OCI-M2 (cell line): ENCODE measurements at regions not wholly inside any gene's neighbourhood (a gene's known extent, or its start where the extent isn't known, plus 50 kb on each side); places are given as distances from the start of the nearest gene placed in this dataset.

Source experiments
- DNase-seq: peaks from one replicate; lab custom pipeline; 2025; ENCODE audit not compliant: unreplicated experiment; lab: John Stamatoyannopoulos, UW

GRCh38 chr21:41689289-41689583 lies 77.6 kb downstream of the RIPK4 start:
- DNase-seq, result no peak

- no peak for DNase-seq
These were observed 79.2 kb downstream of the RIPK4 start for GRCh38 chr21:41687633-41688032.

DNA sequence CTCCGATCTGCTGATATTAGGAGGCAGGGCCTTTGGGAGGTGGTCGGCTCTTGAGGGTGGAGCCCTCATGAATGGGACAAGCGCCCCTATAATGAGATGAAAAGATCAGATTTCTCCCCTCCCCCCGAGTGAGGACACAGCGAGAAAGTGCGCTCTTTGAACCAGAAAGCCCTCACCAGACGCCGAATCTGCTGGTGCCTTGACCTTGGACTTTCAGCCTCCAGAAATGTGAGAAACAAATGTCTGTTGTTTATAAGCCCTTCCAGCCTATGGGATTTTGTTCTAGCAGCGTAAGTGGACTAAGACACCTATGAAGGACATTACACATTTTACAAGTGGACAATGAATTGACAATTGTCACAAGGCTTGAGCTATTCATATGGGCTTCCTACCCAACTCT lies 80.2 kb downstream of the RIPK4 start:
- DNase-seq, result no peak

DNA sequence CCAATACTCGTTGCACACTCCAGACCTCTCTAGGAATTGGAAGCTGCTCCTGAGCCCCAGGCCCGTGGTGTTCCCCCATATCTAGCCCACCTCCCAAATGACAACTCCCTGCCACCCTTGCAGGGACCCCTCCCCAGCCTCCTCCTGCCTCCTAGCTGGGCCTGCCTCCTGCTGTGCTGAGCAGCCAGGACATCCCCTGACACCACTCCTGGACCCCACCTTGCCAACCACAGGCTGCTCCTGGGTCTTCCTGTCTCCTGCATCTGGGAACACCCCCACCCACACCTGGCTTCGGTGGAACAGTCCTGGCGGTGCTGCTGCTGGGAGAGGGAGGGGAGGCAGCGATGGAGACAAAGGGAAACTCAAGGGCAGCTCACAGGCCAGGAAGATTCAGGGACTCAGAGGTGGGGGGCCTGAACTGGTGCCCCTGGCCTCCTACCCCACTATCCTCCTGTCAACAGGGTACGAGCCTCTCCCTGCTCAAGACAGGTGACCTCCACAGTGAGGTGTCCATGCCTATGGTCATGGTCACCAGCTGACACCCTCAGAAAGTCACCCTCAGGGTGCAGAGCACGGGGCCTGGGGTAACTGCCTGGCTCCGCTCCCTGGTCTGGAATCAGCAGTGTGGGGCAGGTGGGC lies 81.2 kb downstream of the RIPK4 start:
- DNase-seq, result no peak

GRCh38 chr21:41684381-41685245 lies 82.2 kb downstream of the RIPK4 start:
- DNase-seq, result no peak

- no peak for DNase-seq
These were observed 83.0 kb downstream of the RIPK4 start for GRCh38 chr21:41683815-41684214.

- no peak for DNase-seq
These were observed 84.1 kb downstream of the RIPK4 start for GRCh38 chr21:41682719-41683179.

DNA sequence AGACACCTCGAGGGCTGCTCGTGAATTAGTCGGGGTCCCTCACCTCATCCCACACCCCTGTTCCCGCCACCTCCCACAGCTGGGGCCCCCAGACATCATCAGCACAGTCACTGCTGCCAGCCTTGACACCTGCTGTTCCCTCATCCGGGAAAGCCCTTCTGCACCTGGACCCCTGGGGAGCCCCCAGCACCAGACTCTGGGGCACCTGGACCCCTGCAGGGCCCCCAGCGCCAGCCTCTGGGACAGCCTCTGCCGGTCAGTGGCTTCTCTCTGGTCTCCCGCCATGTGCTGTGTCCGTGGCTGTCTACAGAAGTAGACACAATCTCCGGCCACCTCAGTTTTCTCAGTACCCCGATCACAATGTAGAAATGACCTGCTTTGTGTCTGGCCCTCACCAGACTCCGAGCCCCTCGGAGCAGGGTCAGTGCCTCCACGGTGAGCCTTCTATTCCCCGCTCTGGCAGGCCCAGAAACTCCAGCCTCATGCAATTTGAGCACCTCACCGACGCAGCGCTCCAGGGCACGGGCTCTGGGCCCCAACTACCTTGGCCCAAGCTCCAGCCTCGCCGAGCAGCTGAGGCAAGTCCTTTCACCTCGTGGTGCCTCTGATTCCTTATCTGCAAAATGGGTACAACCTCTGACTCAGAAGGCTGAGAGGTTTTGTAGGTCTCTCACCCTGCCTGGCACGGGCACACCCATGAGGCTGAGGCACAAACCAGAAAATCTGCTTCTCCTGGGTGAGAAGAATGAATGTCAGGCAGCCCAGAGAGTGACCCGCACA lies 84.7 kb downstream of the RIPK4 start:
- DNase-seq, result no peak

DNA sequence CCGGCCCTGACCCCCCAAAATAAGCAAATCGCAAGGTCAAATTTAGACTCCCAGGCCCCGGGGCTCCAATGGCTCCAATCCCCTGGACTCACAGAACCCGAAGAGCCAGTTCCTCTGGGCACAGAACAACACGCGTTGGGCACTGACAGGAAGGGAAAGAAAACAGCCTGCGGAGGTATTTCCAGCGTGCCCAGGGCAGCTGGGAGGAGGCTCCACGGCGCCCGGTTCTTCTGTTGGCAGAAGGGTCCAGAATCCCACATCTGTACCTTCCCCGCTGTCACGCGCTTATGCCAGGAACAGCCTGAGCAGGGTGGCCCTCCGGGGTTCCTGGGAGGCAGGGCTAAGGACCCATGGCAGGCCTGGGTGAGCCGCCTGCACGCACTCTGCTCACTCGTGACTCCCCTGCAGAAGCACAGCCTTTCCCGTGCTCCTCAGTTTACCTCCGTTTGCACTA lies 85.5 kb downstream of the RIPK4 start:
- no peak for DNase-seq

- no peak for DNase-seq
These were observed 86.2 kb downstream of the RIPK4 start for GRCh38 chr21:41680444-41681347.

DNA sequence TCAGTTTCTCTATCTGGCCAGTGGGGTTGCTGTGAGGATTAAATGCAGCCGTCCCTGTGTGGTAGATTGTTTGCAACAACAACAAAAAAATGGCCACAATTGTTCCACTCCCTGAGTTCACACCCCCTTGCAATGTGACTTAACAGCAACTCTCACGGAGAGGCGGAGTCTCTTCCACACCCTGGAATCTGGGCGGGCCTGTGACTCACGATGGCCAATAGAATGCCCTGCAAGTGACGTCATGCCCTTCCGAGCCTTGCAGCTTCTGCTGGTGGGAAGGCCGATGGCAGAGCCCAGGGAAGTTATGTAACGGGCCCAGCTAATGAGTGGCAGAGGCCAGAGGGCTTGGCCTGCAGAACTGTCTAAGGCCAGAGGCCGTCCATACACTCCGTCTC lies 87.9 kb downstream of the RIPK4 start:
- no peak for DNase-seq

DNA sequence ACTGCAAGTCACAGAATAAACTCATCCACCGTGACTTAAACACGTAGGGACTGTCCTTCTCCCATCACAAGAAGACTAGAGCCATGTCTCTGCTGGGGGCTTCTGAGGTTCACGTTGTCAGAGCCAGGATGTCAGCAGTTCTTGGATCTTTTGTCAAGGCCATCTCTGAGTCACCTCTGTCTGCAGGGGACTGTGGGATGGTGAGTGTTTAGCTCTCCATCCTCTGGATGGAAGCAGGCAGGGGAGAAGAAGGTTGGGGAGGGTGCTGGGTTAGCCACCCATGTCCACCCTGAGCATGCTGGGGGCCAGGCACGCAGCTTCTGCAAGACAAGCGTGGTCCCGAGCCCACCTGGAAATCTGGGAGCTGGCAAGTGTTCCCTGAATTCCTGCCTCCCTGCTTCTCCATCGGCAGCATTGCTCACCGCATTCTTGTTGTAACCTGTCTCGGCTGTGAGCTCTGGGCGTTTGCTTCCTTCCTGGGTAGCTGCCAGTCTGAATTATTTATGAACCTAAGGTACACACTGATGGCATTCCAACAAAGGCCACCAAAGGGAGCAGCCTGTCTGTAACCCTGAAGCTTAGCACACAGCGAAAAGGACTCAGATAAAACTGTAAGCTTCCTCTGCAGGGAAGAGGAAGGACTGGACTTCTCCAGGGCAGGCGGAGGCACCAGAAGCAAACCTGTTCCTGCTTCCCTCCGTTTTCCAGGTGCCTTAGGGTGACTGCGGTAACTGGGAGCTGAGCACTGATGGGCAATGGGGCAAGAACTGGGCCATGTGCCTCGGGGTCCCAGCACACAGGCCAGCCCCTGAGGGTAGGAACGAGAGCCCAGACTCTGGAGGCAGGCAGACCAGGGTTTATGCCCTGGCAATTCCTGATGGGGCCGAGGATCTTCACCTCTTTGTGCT lies 88.6 kb downstream of the RIPK4 start:
- no peak for DNase-seq

DNA sequence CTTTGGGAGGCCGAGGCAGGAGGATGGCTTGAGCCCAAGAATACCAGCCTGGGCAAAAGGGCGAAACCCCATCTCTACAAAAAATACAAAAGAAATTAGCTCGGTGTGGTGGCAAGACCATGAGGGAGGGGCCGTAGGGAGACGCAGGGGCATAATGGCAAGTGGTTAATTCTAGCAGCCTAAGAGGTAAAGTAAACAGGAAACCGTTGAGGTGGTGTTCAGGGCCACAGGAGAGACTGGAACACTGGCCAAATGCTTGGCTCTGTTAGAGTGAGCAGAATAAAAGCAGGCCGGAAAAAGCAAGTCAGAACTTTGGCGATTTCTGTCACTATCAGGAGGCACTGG lies 89.2 kb downstream of the RIPK4 start:
- DNase-seq, result no peak

DNA sequence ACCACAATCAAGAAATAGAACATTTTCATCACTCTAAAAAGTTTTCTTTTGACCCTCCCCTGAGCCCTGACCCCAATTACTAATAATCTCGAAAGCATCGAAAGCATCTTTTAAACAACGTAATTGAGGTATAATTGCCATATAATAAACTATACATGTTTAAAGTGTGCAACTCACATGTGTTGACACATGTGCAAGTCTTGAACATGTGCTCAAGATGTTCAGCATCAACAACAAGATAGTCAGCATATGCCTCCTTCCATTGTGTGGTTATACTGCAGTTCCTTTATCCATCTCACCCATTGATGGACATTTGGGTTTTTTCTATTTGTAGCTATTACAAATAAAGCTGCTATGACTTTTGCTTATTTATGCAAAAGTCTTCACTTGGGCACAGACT lies 90.7 kb downstream of the RIPK4 start:
- DNase-seq, result no peak

DNA sequence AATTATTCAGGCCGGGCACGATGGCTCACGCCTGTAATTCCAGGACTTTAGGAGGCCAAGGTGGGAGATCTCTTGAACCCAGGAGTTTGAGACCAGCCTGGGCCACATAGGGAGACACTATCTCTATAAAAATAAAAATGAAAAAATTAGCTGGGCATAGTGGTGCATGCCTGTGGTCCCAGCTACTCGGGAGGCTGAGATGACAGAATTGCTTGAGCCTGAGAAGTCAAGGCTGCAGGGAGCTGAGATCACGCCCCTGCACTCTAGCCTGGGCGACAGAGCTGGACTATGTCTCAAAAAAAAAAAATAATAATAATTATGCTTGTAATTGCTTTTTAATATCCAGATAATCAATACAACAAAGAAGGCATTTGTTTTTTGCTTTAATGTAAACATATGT lies 91.3 kb downstream of the RIPK4 start:
- DNase-seq, result no peak

GRCh38 chr21:41674402-41674801 lies 92.5 kb downstream of the RIPK4 start:
- no peak for DNase-seq

DNA sequence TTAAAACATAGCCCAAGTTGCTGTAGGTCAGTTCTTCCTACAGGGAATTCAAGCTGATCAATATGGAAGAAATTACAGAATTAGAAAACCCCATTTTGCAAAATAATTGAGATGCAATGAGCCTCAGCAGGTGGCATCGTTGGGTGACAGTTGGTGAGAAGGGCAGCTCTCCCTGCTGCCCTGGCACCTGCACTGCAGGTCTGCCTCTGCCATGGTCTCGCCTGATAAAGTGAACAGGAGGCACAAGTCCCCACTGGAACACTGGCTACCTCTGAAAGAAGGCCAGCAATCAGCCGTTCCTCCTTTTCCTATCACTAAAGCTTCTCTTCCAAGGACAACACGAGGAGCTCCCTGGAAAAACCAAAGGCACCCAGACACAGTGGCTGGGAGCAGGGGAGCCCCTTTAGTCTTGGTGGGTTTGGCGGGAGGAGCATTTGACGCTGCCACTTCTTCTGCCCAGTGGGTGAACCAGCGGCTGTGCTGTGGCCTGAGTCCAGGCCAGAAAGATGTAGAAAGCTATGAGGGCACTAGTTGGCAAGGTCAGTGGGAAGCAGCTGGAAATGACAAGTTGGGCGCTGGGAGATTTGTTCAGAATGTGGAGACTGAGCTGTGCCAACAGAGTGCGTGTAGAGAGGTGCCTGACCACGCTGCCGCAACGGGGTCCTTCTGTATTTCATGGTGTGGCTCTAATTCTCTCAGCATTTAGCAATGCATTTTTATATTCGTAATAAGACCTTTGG lies 93.1 kb downstream of the RIPK4 start:
- no peak for DNase-seq

GRCh38 chr21:41673071-41673470 lies 93.8 kb downstream of the RIPK4 start:
- DNase-seq, result no peak

GRCh38 chr21:41672543-41672915 lies 94.3 kb downstream of the RIPK4 start:
- DNase-seq, result no peak
